NCI-H526 treated with DMSO at 0.1 percent for 48 hours (cell line): ENCODE measurements at regions not wholly inside any gene's neighbourhood (a gene's known extent, or its start where the extent isn't known, plus 50 kb on each side); places are given as distances from the start of the nearest gene placed in this dataset.
"Not testable (repeated sequence)": the region's sequence is repeated elsewhere in the genome, so short reads cannot be mapped to it uniquely, and the experiment has no call there.

ENCODE experiments used
- DNase-seq: peaks from one replicate; lab custom pipeline; 2025; lab: John Stamatoyannopoulos, UW

GRCh38 chr2:172259827-172260226 lies 157.1 kb upstream of the DLX2 start:
- DNase-seq, result no peak

- DNase-seq, result no peak
Measured at GRCh38 chr2:172260336-172260735, 157.6 kb upstream of the DLX2 start.

GRCh38 chr2:172261292-172261691 lies 158.6 kb upstream of the DLX2 start:
- DNase-seq, result no peak

GRCh38 chr2:172262486-172262885 lies 159.8 kb upstream of the DLX2 start:
- DNase-seq, result no peak

GRCh38 chr2:172264820-172265219 lies 162.1 kb upstream of the DLX2 start:
- not testable (repeated sequence) for DNase-seq

GRCh38 chr2:172269507-172270244 lies 157.7 kb upstream of the ITGA6 start:
- DNase-seq, result not testable (repeated sequence)

- DNase-seq, result peak; percentile 70
Measured at GRCh38 chr2:172270278-172271079, 156.9 kb upstream of the ITGA6 start.

GRCh38 chr2:172273910-172274571 lies 153.3 kb upstream of the ITGA6 start:
- no peak for DNase-seq

- no peak for DNase-seq
Measured at GRCh38 chr2:172275239-172275638, 152.1 kb upstream of the ITGA6 start.

- DNase-seq, result no peak
Measured at GRCh38 chr2:172276961-172277360, 150.4 kb upstream of the ITGA6 start.

- no peak for DNase-seq
Measured at GRCh38 chr2:172278667-172279066, 148.7 kb upstream of the ITGA6 start.

- no peak for DNase-seq
Measured at GRCh38 chr2:172279214-172279613, 148.2 kb upstream of the ITGA6 start.

- DNase-seq, result no peak
Measured at GRCh38 chr2:172279813-172280212, 147.6 kb upstream of the ITGA6 start.

- DNase-seq, result peak; percentile 64
Measured at GRCh38 chr2:172280571-172281361, 146.6 kb upstream of the ITGA6 start.

- DNase-seq, result no peak
Measured at GRCh38 chr2:172281648-172282570, 145.5 kb upstream of the ITGA6 start.

GRCh38 chr2:172282944-172283343 lies 144.4 kb upstream of the ITGA6 start:
- DNase-seq, result no peak

GRCh38 chr2:172283476-172283875 lies 143.9 kb upstream of the ITGA6 start:
- DNase-seq, result no peak

- no peak for DNase-seq
Measured at GRCh38 chr2:172284209-172284608, 143.2 kb upstream of the ITGA6 start.

- DNase-seq, result peak; percentile 40
Measured at GRCh38 chr2:172285010-172285621, 142.3 kb upstream of the ITGA6 start.

GRCh38 chr2:172285760-172286159 lies 141.6 kb upstream of the ITGA6 start:
- DNase-seq, result no peak
